HG03460 (cell line): ENCODE measurements at regions not wholly inside any gene's neighbourhood (a gene's known extent, or its start where the extent isn't known, plus 50 kb on each side); places are given as distances from the start of the nearest gene placed in this dataset.
A peak's percentile ranks its signal among the peaks of the same experiment; 100 is the strongest.

Experiments
- ATAC-seq: cut with Tn5 transposase; IDR thresholded peaks from one replicate; pipeline ENCODE4 v1.9.1; 2021; ENCODE audit not compliant: unreplicated experiment

DNA sequence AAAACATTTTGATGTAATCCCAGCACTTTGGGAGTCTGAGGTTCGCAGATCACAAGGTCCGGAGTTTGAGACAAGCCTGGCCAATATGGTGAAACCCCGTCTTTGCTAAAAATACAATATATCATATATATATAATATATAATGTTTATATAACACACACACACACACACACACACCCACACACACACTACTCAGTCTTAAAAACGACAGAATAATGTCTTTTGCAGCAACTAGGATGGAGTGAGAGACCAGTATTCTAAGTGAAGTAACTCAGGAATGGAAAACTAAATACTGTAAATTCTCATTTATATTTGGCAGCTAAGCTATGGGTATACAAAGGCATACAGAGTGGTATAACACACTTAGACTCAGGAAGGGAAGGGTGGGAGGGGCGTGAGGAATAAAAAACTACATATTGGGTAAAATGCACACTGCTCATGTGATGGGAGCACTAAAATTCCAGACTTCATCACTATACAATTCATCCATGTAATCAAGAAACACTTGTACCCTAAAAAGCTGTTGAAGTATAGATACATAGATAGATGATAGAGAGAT, 231.2 kb upstream of the SEMA3A start:
- no peak for ATAC-seq

GRCh38 chr7:84422790-84423189, 228.2 kb upstream of the SEMA3A start:
- no peak for ATAC-seq

GRCh38 chr7:84412161-84412969, 217.8 kb upstream of the SEMA3A start:
- no peak for ATAC-seq

- no peak for ATAC-seq
Measured at GRCh38 chr7:84399661-84400060, 205.1 kb upstream of the SEMA3A start.

GRCh38 chr7:84394219-84394618, 199.6 kb upstream of the SEMA3A start:
- ATAC-seq = no peak

DNA sequence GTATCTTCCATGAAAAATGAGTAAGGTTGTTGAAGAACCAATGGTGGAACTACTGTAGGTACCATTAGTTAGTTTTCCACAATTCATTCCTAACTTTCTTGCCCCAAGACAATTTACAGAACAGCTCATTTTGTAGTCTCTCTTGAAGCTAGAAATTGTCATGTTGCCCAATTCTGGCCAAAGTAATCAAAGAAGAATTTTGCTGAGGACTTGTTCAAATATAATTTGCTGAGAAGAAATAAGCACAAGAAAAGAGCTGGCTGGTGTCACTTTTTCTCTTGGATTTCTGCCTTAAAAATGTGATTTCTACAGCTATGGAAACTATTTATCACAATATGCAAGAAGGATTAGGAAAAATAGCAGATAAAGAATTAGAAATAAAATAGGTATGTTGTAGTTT, 199.2 kb upstream of the SEMA3A start:
- no peak for ATAC-seq

DNA sequence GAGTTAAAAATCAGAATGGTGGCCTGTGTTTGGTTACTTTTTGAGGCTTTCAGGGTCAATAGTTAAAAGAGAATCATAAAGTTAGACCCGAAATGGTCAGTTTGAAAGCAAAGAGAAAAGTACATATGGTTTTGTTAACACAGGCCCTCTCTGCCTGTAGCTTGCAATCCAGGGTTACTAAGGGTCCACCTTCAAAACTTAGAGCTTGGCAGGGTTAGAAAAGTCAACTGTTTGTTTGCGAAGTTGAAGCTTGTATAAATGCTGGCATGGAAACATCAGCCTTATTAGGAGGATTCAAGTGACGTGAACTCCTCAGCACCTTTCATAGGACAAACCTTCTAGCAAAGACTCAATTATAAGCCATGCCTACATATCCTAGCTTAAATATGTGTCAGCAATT, 196.3 kb upstream of the SEMA3A start:
- ATAC-seq = no peak

GRCh38 chr7:84389242-84389641, 194.7 kb upstream of the SEMA3A start:
- peak; percentile 100 for ATAC-seq

DNA sequence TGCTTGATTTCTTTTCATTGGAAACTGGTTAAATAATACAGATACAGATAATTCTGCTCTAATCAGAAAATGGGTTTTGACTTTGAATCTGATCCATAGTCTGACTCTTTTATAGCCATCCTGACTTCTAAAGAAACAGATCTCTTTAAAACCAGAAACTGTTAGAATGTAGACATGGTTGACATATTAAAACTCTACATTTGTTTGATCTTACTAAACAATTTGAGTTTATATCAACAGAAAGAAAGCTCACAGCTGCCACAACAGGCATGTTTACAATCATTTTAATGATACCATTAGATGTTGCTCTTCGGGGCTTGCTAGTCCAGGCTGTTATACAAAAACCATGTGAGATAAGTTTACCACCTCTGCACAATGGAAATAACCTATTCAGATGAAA, 193.0 kb upstream of the SEMA3A start:
- ATAC-seq = no peak

DNA sequence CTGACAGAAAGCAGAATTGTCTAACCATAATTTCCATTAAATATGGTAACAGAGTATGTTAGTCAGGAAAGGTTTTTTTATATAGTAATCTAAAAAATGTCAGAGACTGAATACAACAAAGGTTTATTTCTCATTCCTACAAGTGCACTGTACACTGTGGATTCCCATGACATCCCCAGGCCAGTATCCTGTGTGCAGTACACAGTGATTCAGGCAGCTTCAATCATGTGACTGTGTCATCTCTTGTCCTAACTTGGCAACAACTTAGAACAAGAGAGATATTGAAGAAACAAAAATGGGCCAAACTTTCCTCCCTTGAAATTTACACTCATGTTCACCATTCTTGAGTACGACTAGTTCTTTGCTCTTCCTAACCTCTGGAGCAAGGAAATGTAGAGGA, 189.8 kb upstream of the SEMA3A start:
- ATAC-seq = no peak

DNA sequence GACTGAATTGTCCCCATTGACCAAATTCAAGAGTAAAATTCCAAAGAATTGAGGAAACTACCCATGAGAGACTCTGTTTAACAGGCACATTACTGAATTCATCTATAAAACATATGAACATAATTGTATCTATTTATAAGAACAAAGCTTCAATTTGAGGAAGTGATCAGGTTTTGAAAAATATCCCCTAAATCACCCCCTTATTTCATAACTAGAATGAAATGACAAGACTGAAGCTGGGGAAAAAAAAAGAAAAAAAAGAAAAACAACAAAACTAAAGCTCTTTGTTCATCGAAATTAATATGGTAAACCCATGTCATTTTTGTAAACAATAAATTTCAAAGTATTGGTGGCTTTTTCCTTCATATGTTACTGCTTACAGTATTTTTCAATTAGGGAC, 184.9 kb upstream of the SEMA3A start:
- ATAC-seq = no peak

DNA sequence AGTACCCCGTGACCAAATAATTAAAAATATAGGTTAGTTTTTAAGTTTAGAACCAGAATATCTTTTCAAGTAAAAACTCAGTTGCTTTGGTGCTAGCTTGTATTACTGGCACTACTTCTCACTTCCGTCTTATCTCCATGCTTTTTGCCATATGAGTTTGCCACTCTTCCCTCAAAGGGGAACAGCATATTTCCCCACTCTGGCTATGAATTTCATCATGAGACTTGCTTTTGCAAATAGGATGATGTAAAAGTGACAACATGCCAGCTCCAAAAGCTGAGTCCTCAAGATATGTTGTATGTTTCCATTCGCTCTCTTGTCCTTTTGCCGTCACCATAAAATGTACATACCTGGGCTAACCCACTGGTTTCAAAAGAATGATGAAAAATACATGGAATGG, 178.1 kb upstream of the SEMA3A start:
- no peak for ATAC-seq

GRCh38 chr7:84372155-84372621, 177.6 kb upstream of the SEMA3A start:
- no peak for ATAC-seq

- ATAC-seq = no peak
Measured at GRCh38 chr7:84370114-84370513, 175.5 kb upstream of the SEMA3A start.

DNA sequence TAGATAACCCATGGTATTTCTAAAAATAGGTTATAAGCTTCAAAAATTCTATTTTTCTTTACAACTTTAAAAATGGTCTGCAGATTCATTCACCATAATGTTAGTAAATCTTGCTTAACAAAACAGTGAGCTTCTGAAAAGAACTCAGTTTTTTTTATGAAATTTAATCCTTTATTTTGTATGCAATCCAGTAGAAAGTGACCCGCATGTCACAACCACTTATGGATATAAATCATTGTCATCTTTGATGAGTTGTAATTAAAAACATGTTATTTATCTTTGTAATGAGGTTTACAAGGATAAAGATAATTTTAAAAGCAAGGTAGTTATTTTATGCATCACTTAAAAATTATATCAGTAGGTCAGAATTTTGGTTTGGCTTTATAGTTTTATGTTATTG, 173.5 kb upstream of the SEMA3A start:
- ATAC-seq = no peak

- no peak for ATAC-seq
Measured at GRCh38 chr7:84364708-84365107, 170.1 kb upstream of the SEMA3A start.

- no peak for ATAC-seq
Measured at GRCh38 chr7:84363741-84364140, 169.2 kb upstream of the SEMA3A start.

- no peak for ATAC-seq
Measured at GRCh38 chr7:84362828-84363227, 168.2 kb upstream of the SEMA3A start.

GRCh38 chr7:84362360-84362759, 167.8 kb upstream of the SEMA3A start:
- ATAC-seq = no peak

- no peak for ATAC-seq
Measured at GRCh38 chr7:84354866-84355265, 160.3 kb upstream of the SEMA3A start.

DNA sequence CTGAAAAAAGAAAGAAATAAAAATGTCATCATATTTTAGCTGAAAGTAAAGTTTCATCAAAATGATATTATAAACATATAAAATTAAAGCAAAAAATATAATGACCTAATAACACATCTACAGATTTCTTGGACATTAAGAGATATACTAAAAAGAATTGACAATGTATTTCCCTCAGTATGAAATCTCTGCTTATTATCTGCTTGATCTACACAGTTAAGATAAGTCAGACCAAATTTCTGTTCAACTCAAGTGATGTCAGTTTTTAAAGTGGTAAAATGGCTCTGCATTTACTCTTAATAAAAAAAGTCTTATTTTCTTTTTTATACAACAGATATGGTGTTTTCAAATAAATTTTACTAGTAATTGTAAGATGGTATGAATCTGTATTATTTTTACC, 159.4 kb upstream of the SEMA3A start:
- ATAC-seq = no peak

DNA sequence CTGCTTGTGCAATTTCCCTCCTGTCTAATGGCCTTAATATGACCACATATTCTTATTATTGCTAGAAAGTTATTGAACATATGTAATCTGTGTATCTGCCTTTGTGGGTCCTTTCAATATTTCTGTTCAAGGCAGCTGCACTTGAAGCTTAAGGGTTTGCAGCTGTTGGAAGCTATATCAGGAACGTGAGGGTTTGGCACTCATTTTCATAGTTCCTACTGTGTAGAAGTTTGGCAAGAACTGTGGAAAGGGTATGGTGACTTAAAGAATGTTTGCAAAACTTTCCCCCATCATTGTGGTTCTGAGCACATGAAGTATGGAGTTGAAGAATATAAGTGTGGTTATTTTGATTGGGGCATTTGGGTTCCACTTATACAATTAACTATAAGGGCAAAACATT, 144.7 kb upstream of the SEMA3A start:
- ATAC-seq = no peak

DNA sequence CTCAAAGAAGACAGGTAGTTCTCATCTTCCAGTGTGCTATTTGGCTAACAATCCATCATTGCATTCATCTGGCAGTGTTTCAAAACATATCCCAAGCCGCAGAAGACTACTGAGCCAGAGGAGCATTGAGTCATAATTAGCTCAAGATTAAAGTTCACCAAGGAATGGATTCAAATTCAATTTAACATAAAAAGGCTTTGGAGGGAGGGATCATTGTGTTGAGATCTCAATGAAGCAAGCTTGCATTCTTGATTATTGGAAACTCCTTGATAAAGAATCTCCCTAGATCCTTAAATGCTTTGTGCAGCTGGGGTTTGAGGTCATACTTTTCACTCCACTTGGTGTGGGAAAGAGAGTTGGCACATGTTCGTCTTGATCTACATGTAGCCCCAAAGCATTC, 142.8 kb upstream of the SEMA3A start:
- ATAC-seq = no peak
